ACC112 (cell line): ENCODE measurements at regions not wholly inside any gene's neighbourhood (a gene's known extent, or its start where the extent isn't known, plus 50 kb on each side); places are given as distances from the start of the nearest gene placed in this dataset.
A peak's percentile ranks its signal among the peaks of the same experiment; 100 is the strongest.
"Not testable (repeated sequence)": the region's sequence is repeated elsewhere in the genome, so short reads cannot be mapped to it uniquely, and the experiment has no call there.

Experiments
- H2AFZ ChIP-seq: fragments of 200-600 bp; sonication (generic); one replicate; pipeline ENCODE4 v1.6.0; 2017; ENCODE audit warnings: antibody characterized with exemption, low read length; ENCODE audit not compliant: unreplicated experiment
- H3K27ac ChIP-seq: fragments of 200-600 bp; sonication (generic); 2 replicates; pipeline ENCODE4 v1.5.1; 2014; ENCODE audit warnings: low read depth, mild to moderate bottlenecking, antibody characterized with exemption, low read length, moderate library complexity
- H3K27me3 ChIP-seq: fragments of 200-600 bp; sonication (generic); 2 replicates; pipeline ENCODE4 v1.6.1; 2014; ENCODE audit warnings: mild to moderate bottlenecking, antibody characterized with exemption, low read length, moderate library complexity, mixed read lengths; ENCODE audit not compliant: insufficient read depth
- H3K36me3 ChIP-seq: fragments of 200-600 bp; sonication (generic); 2 replicates; pipeline ENCODE4 v1.6.1; 2016; ENCODE audit warnings: mild to moderate bottlenecking, antibody characterized with exemption, low read length, moderate library complexity, mixed read lengths; ENCODE audit not compliant: insufficient read depth
- H3K4me1 ChIP-seq: fragments of 200-600 bp; sonication (generic); one replicate; pipeline ENCODE4 v1.6.1; 2016; ENCODE audit warnings: low read length, mixed read lengths; ENCODE audit not compliant: insufficient read depth, unreplicated experiment, control insufficient read depth
- H3K4me3 ChIP-seq: fragments of 200-600 bp; sonication (generic); 2 replicates; pipeline ENCODE4 v1.5.1; 2014; ENCODE audit warnings: mild to moderate bottlenecking, low read depth, low read length
- H3K79me2 ChIP-seq: fragments of 200-600 bp; sonication (generic); one replicate; pipeline ENCODE4 v1.6.0; 2016; ENCODE audit warnings: low read length; ENCODE audit not compliant: control insufficient read depth, unreplicated experiment, insufficient read depth

GRCh38 chr2:193201583-193201982 lies 1006.9 kb upstream of the TMEFF2 start:
- Histone ChIP-seq H3K4me3 (no peak overlapping the region), H2AFZ (no peak overlapping the region), H3K4me1 (no peaks in the 10 kb centered on the region), H3K36me3 (no peaks in the 10 kb centered on the region), H3K27me3 (no peaks in the 10 kb centered on the region), H3K27ac (no peak overlapping the region), H3K79me2 (no peaks in the 10 kb centered on the region)

GRCh38 chr2:193199322-193199721 lies 1004.6 kb upstream of the TMEFF2 start:
- Histone ChIP-seq H3K79me2 (no peaks in the 10 kb centered on the region), H3K4me1 (no peaks in the 10 kb centered on the region), H3K27ac (no peak overlapping the region), H3K36me3 (no peaks in the 10 kb centered on the region), H3K27me3 (no peaks in the 10 kb centered on the region), H2AFZ (no peak overlapping the region), H3K4me3 (no peak overlapping the region)

DNA sequence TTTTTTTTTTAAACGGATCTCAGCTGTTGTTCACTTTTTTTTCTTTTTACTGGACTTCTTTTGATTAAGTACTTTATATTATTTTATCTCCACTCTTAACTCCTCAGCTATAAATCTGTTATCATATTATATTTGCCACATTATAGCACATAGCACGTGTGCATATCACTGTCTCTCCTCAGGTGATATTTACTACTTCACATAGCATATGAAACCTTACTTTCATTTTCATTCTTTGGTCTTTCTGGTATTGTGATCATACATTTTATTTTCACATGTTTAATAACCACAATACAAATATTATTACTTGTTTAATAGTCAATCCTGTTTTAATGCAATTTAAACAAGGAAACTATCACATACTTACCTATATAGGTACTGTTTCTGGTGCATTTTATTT lies 993.1 kb upstream of the TMEFF2 start:
- no peaks in the 10 kb centered on the region for H3K27me3 ChIP-seq
- H3K4me1 ChIP-seq, result no peaks in the 10 kb centered on the region
- peak overlapping the region; percentile 100 for H2AFZ ChIP-seq
- H3K79me2 ChIP-seq, result no peaks in the 10 kb centered on the region
- 0 out of 2 replicates have a peak overlapping the region, but pooled peaks have one; percentile 0 for H3K27ac ChIP-seq
- peak overlapping the region; percentile 81 for H3K4me3 ChIP-seq
- no peaks in the 10 kb centered on the region for H3K36me3 ChIP-seq

DNA sequence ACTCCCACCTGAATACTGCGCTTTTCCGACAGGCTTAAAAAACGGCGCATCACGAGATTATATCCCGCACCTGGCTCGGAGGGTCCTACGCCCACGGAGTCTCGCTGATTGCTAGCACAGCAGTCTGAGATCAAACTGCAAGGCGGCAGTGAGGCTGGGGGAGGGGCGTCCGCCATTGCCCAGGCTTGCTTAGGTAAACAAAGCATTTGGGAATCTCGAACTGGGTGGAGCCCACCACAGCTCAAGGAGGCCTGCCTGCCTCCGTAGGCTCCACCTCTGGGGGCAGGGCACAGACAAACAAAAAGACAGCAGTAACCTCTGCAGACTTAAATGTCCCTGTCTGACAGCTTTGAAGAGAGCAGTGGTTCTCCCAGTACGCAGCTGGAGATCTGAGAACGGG lies 976.2 kb upstream of the TMEFF2 start:
- H3K27me3 ChIP-seq, H3K79me2 ChIP-seq, H3K36me3 ChIP-seq, H3K4me1 ChIP-seq, H3K27ac ChIP-seq, H3K4me3 ChIP-seq, H2AFZ ChIP-seq: not testable (repeated sequence)

DNA sequence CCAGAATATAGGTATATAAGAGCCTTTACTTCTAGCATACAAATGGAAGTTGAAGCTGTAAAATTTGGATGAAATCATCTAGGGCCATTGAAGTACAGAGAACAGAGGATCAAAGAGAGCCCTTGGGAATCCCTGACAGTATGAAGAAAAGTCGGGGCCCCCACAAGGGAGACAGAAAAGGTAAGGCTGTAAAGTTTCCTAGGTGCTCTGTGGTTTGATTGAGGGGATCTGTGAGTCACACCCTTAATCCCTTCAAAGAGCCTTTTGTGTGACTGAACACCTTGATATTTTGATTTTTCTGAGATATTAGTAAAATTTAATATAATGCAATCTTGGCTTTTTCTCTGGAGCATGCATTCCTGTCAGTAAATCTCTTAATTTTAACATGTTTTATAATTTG lies 961.7 kb upstream of the TMEFF2 start:
- no peaks in the 10 kb centered on the region for H3K36me3 ChIP-seq
- no peak overlapping the region for H3K4me3 ChIP-seq
- no peak overlapping the region for H3K27ac ChIP-seq
- H3K27me3 ChIP-seq, result no peaks in the 10 kb centered on the region
- H3K4me1 ChIP-seq, result no peaks in the 10 kb centered on the region
- no peak overlapping the region for H2AFZ ChIP-seq
- no peaks in the 10 kb centered on the region for H3K79me2 ChIP-seq

DNA sequence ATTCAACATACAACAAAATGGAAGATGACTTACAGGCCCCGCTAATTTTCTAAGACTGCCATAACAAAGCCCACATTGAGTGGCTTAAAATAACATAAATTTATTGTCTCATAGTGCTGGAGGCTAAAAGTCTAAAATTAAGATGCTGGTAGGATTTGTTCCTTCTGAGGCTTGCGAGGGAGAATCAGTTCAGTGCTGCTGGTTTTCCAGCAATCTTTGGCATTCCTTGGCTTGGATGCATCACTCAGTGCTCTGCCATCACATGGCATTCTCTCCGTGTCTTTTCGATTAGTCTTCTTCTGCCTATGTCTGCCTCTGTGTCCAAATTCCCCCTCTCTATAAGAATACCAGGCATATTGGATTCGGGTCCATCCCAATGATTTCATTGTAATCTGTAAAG lies 959.3 kb upstream of the TMEFF2 start:
- no peak overlapping the region for H3K27ac ChIP-seq
- no peaks in the 10 kb centered on the region for H3K79me2 ChIP-seq
- H3K4me3 ChIP-seq, result no peak overlapping the region
- no peaks in the 10 kb centered on the region for H3K27me3 ChIP-seq
- H3K4me1 ChIP-seq, result no peaks in the 10 kb centered on the region
- no peak overlapping the region for H2AFZ ChIP-seq
- no peaks in the 10 kb centered on the region for H3K36me3 ChIP-seq

DNA sequence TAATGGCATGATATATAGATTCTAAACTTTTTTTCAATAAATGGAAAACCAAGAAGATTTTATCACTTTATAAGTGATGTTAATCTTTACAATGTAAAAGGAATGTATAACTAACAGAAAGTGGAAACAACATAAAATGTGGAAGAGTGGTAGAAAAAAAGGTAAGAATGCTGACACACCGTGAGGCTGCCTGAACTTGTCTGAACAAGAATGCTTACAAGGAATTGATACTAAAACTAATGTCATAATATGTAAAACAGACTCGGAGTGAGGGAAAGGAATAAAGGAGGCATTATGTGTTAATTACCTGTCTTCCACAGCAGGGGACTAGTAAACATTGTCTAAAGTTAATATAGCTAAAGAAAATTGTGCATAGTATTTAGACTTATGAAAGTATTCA lies 958.8 kb upstream of the TMEFF2 start:
- Histone ChIP-seq H3K4me3 (no peak overlapping the region), H3K79me2 (no peaks in the 10 kb centered on the region), H2AFZ (no peak overlapping the region), H3K27ac (no peak overlapping the region), H3K36me3 (no peaks in the 10 kb centered on the region), H3K27me3 (no peaks in the 10 kb centered on the region), H3K4me1 (no peaks in the 10 kb centered on the region)

GRCh38 chr2:193142467-193142866 lies 947.7 kb upstream of the TMEFF2 start:
- H2AFZ ChIP-seq, H3K27ac ChIP-seq, H3K27me3 ChIP-seq, H3K4me1 ChIP-seq, H3K36me3 ChIP-seq, H3K79me2 ChIP-seq, H3K4me3 ChIP-seq: not testable (repeated sequence)

DNA sequence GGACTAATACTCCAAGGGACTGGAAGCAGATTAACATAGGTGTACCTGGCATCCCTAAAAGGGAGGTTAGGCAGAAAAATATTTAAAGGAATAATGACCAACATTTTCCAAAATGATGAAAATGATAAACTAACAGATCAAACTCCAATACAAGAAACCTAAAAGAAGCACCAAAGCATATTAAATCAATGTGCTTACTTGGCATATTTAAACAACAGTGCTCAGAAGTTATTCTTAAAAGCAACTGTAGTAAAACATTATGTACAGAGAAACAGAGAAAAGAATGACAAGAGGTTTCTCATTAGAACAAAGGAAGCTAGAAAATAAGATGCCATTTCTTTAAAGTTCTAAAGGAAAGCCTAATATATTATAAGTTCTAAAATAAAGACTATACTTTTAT lies 947.3 kb upstream of the TMEFF2 start:
- Histone ChIP-seq H3K4me1 (no peaks in the 10 kb centered on the region), H3K27me3 (no peaks in the 10 kb centered on the region), H3K27ac (no peak overlapping the region), H3K4me3 (no peak overlapping the region), H3K79me2 (no peaks in the 10 kb centered on the region), H2AFZ (no peak overlapping the region), H3K36me3 (no peaks in the 10 kb centered on the region)

DNA sequence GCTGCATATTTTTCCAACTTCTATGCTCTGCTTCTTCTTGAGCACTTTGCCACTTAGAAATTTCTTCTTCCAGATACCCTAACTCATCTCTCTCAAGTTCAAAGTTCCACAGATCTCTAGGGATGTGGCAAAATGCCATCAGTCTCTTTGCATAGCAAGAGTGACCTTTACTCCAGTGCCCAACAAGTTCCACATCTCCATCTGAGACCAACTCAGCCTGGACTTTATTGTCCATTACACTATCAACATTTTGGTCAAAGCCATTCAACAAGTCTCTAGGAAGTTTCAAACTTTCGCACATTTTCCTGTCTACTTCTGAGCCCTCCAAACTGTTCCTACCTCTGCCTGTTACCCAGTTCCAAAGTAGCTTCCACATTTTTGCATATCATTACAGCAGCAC lies 946.2 kb upstream of the TMEFF2 start:
- H2AFZ ChIP-seq, H3K27me3 ChIP-seq, H3K36me3 ChIP-seq, H3K27ac ChIP-seq, H3K79me2 ChIP-seq, H3K4me3 ChIP-seq, H3K4me1 ChIP-seq: not testable (repeated sequence)

GRCh38 chr2:193124815-193125214 lies 930.1 kb upstream of the TMEFF2 start:
- Histone ChIP-seq H3K4me3 (no peak overlapping the region), H3K27me3 (no peaks in the 10 kb centered on the region), H3K27ac (no peak overlapping the region), H3K36me3 (no peaks in the 10 kb centered on the region), H2AFZ (no peak overlapping the region), H3K79me2 (no peaks in the 10 kb centered on the region), H3K4me1 (no peaks in the 10 kb centered on the region)

GRCh38 chr2:193114827-193115226 lies 920.1 kb upstream of the TMEFF2 start:
- Histone ChIP-seq H3K36me3 (no peaks in the 10 kb centered on the region), H3K27ac (no peak overlapping the region), H3K79me2 (no peaks in the 10 kb centered on the region), H3K4me3 (no peak overlapping the region), H3K4me1 (no peaks in the 10 kb centered on the region), H3K27me3 (no peaks in the 10 kb centered on the region), H2AFZ (no peak overlapping the region)
